MM.1S (cell line): ENCODE measurements at regions not wholly inside any gene's neighbourhood (a gene's known extent, or its start where the extent isn't known, plus 50 kb on each side); places are given as distances from the start of the nearest gene placed in this dataset.

Experiments
- DNase-seq: peaks from one replicate; pipeline ENCODE4 v3.0.0-alpha.2; 2015
- H2AFZ ChIP-seq: fragments of 300-600 bp; sonication (generic); 2 replicates; pipeline ENCODE4 v1.6.0; 2016; ENCODE audit warnings: antibody characterized with exemption, low read length
- H3F3A ChIP-seq: fragments of 300-600 bp; sonication (generic); 2 replicates; pipeline ENCODE4 v1.6.1; 2016; ENCODE audit warnings: mild to moderate bottlenecking, antibody characterized with exemption, low read length, moderate library complexity, mixed read lengths; ENCODE audit not compliant: insufficient read depth
- H3K27ac ChIP-seq: fragments of 300-600 bp; sonication (generic); 2 replicates; pipeline ENCODE4 v1.5.1; 2016; ENCODE audit warnings: mild to moderate bottlenecking, low read length
- H3K27me3 ChIP-seq: fragments of 300-600 bp; sonication (generic); replicated peaks from 2 replicates; pipeline ENCODE4 v1.6.0; 2016; ENCODE audit warnings: low read length; ENCODE audit not compliant: insufficient read depth
- H3K36me3 ChIP-seq: fragments of 300-600 bp; sonication (generic); replicated peaks from 2 replicates; pipeline ENCODE4 v1.6.1; 2016; ENCODE audit warnings: mild to moderate bottlenecking, low read length, mixed read lengths; ENCODE audit not compliant: insufficient read depth
- H3K4me1 ChIP-seq: fragments of 300-600 bp; sonication (generic); 2 replicates; pipeline ENCODE4 v1.6.1; 2016; ENCODE audit warnings: low read length, mixed read lengths
- H3K4me2 ChIP-seq: fragments of 300-600 bp; sonication (generic); 2 replicates; pipeline ENCODE4 v1.6.0; 2016; ENCODE audit warnings: low read depth, low read length
- H3K4me3 ChIP-seq: fragments of 300-600 bp; sonication (generic); 2 replicates; pipeline ENCODE4 v1.5.1; 2016; ENCODE audit warnings: low read length, mixed read lengths
- H3K79me2 ChIP-seq: fragments of 300-600 bp; sonication (generic); 2 replicates; pipeline ENCODE4 v1.6.1; 2016; ENCODE audit warnings: mixed run types, low read length, mixed read lengths
- H3K9ac ChIP-seq: fragments of 300-600 bp; sonication (generic); 2 replicates; pipeline ENCODE4 v1.6.1; 2016; ENCODE audit warnings: low read length, mixed read lengths
- H3K9me2 ChIP-seq: fragments of 300-600 bp; sonication (generic); replicated peaks from 2 replicates; pipeline ENCODE4 v1.6.1; 2016; ENCODE audit warnings: mild to moderate bottlenecking, low read length, mixed read lengths; ENCODE audit not compliant: insufficient read depth
- H3K9me3 ChIP-seq: fragments of 300-600 bp; sonication (generic); replicated peaks from 2 replicates; pipeline ENCODE4 v1.6.1; 2016; ENCODE audit warnings: mild to moderate bottlenecking, low read length, mixed read lengths; ENCODE audit not compliant: insufficient read depth
- H4K20me1 ChIP-seq: fragments of 300-600 bp; sonication (generic); 2 replicates; pipeline ENCODE4 v1.6.1; 2016; ENCODE audit warnings: mild to moderate bottlenecking, low read length, moderate library complexity, mixed read lengths; ENCODE audit not compliant: insufficient read depth
- EZH2 ChIP-seq: fragments of 300-600 bp; sonication (generic); optimal IDR thresholded peaks from 2 replicates; pipeline ENCODE3; 2017; ENCODE audit warnings: low read depth, mild to moderate bottlenecking, antibody characterized with exemption, low read length, mixed read lengths
- EZH2phosphoT487 ChIP-seq: fragments of 300-600 bp; sonication (generic); IDR thresholded peaks from 2 replicates; pipeline ENCODE4 v1.6.1; 2018; ENCODE audit warnings: antibody characterized with exemption, low read length
- TF ChIP-seq, protein P1 (sequence below): fragments of 300-600 bp; sonication (generic); IDR thresholded peaks from 2 replicates; pipeline ENCODE4 v1.5.1; 2016; ENCODE audit warnings: antibody characterized with exemption, low read length, mixed read lengths

DNA sequence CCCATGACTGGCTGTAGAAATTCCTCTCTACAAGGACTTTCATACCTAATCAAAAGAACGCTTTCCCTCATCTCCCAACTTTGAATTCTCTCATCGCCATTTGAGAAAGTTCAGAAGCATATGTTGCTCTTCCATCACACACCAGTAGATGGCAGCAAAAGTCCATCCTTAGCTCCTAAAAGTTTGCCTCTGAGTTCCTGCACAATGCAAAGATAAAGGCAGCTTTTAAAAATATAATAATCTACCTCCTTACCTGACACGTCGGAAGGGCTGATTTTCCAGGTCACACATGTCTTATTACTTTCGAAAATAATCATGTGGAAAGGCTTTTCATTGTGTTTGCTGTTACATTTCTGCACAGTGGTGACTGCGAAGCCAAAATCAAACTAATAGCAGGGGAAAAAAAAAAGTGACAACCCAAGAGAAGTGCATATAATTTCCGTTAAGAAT lies 456.7 kb upstream of the SEL1L start:
- 0 out of 2 replicates have a peak, but pooled peaks cover 4% of the 10 kb centered on the region for H3K4me1 ChIP-seq
- TF ChIP-seq EZH2: no peak
- TF ChIP-seq, protein P1, sequence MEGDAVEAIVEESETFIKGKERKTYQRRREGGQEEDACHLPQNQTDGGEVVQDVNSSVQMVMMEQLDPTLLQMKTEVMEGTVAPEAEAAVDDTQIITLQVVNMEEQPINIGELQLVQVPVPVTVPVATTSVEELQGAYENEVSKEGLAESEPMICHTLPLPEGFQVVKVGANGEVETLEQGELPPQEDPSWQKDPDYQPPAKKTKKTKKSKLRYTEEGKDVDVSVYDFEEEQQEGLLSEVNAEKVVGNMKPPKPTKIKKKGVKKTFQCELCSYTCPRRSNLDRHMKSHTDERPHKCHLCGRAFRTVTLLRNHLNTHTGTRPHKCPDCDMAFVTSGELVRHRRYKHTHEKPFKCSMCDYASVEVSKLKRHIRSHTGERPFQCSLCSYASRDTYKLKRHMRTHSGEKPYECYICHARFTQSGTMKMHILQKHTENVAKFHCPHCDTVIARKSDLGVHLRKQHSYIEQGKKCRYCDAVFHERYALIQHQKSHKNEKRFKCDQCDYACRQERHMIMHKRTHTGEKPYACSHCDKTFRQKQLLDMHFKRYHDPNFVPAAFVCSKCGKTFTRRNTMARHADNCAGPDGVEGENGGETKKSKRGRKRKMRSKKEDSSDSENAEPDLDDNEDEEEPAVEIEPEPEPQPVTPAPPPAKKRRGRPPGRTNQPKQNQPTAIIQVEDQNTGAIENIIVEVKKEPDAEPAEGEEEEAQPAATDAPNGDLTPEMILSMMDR: peak; percentile 66
- no peaks in the 10 kb centered on the region for H3F3A ChIP-seq
- H3K4me3 ChIP-seq: no peak overlapping the region
- H4K20me1 ChIP-seq: no peaks in the 10 kb centered on the region
- no peaks in the 10 kb centered on the region for H3K9me2 ChIP-seq
- H3K4me2 ChIP-seq: no peak overlapping the region
- H3K36me3 ChIP-seq: no peaks in the 10 kb centered on the region
- no peaks in the 10 kb centered on the region for H3K9me3 ChIP-seq
- no peaks in the 10 kb centered on the region for H3K27me3 ChIP-seq
- peak; percentile 36 for DNase-seq
- H3K79me2 ChIP-seq: no peaks in the 10 kb centered on the region
- H3K9ac ChIP-seq: no peak overlapping the region
- H2AFZ ChIP-seq: no peak overlapping the region
- H3K27ac ChIP-seq: no peak overlapping the region

DNA sequence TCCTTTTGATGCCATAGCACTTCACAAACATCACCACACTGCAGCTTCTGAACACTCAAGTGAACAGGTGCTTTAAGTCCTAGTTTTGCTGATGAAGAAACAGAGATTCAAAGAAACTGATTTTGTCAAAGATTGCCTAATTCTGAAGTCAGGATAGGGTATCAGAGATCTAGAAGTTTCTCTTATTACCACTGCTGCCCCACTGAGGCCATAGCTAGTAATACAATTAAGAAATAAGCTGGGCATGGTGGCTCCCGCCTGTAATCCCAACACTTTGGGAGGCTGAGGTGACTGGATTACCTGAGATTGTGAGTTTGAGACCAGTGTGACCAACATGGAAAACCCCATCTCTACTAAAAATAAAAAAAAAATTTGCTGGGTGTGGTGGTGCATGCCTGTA lies 458.3 kb upstream of the SEL1L start:
- Histone ChIP-seq H3K9me2 (no peaks in the 10 kb centered on the region), H3F3A (no peaks in the 10 kb centered on the region), H3K27ac (no peak overlapping the region), H4K20me1 (no peaks in the 10 kb centered on the region), H3K9me3 (no peaks in the 10 kb centered on the region), H3K4me3 (no peak overlapping the region), H3K27me3 (no peaks in the 10 kb centered on the region), H3K36me3 (no peaks in the 10 kb centered on the region), H3K79me2 (no peaks in the 10 kb centered on the region), H3K4me1 (0 out of 2 replicates have a peak, but pooled peaks cover 4% of the 10 kb centered on the region), H2AFZ (no peak overlapping the region), H3K4me2 (no peak overlapping the region), H3K9ac (no peak overlapping the region)
- DNase-seq: no peak
- TF ChIP-seq, protein P1: no peak; the same call in 1 of the 2 replicates
- TF ChIP-seq EZH2phosphoT487: no peak
- no peak for TF ChIP-seq EZH2

DNA sequence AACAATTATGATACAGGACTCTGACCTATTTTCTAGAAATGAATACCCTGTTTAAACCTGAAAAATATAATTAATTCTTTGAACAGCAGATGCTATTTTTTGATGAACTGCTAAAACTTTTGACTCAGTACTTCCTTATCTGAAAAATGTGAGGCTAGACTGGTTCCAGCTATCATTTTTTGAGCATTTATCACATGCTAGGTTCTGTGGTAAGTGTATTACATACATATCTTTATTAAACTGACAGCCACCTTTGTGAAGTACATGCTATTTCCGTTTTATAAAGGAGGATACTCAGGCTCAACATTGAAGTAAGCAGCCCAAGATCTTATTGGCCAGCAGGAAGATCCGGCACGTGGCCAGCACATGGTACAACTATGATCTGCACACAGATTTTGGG lies 459.8 kb upstream of the SEL1L start:
- Histone ChIP-seq H2AFZ (no peak overlapping the region), H3K27me3 (no peaks in the 10 kb centered on the region), H3K36me3 (no peaks in the 10 kb centered on the region), H3K4me1 (0 out of 2 replicates have a peak, but pooled peaks cover 4% of the 10 kb centered on the region), H3K27ac (no peak overlapping the region), H3K4me3 (no peak overlapping the region), H3K79me2 (no peaks in the 10 kb centered on the region), H3K9me3 (no peaks in the 10 kb centered on the region), H3K9me2 (no peaks in the 10 kb centered on the region), H3K9ac (no peak overlapping the region), H3F3A (no peaks in the 10 kb centered on the region), H3K4me2 (no peak overlapping the region), H4K20me1 (no peaks in the 10 kb centered on the region)
- TF ChIP-seq, protein P1: no peak
- TF ChIP-seq EZH2phosphoT487 (no peak), EZH2 (no peak)
- no peak for DNase-seq
